ENCODE measurements at regions not wholly inside any gene's neighbourhood (a gene's known extent, or its start where the extent isn't known, plus 50 kb on each side); places are given as distances from the start of the nearest gene placed in this dataset.

- Histone ChIP-seq H3K4me3 (ENCODE audit: insufficient read depth, low read depth, low read length) (no peak overlapping the region), H3K36me3 (replicated peaks; ENCODE audit: control insufficient read depth, insufficient read depth, low read length) (no peaks in the 10 kb centered on the region), H3K27me3 (ENCODE audit: control insufficient read depth, insufficient read depth, low read length) (no peaks in the 10 kb centered on the region)
- DNase-seq, result no peak
Measured at GRCh38 chr7:49255054-49255453, 330.7 kb downstream of the CDC14C start.

GRCh38 chr7:49260538-49260937, 336.2 kb downstream of the CDC14C start:
- Histone ChIP-seq H3K36me3 (replicated peaks; ENCODE audit: control insufficient read depth, insufficient read depth, low read length) (no peaks in the 10 kb centered on the region), H3K4me3 (ENCODE audit: insufficient read depth, low read depth, low read length) (no peak overlapping the region), H3K27me3 (ENCODE audit: control insufficient read depth, insufficient read depth, low read length) (no peaks in the 10 kb centered on the region)
- no peak for DNase-seq

- no peaks in the 10 kb centered on the region for H3K36me3 ChIP-seq (replicated peaks; ENCODE audit: control insufficient read depth, insufficient read depth, low read length)
- H3K27me3 ChIP-seq (ENCODE audit: control insufficient read depth, insufficient read depth, low read length), result no peaks in the 10 kb centered on the region
- no peak overlapping the region for H3K4me3 ChIP-seq (ENCODE audit: insufficient read depth, low read depth, low read length)
- DNase-seq, result no peak
Measured at GRCh38 chr7:49261928-49262327, 337.6 kb downstream of the CDC14C start.

GRCh38 chr7:49264530-49264929, 340.2 kb downstream of the CDC14C start:
- no peak for DNase-seq
- H3K36me3 ChIP-seq (replicated peaks; ENCODE audit: control insufficient read depth, insufficient read depth, low read length), result no peaks in the 10 kb centered on the region
- H3K4me3 ChIP-seq (ENCODE audit: insufficient read depth, low read depth, low read length), result no peak overlapping the region
- no peaks in the 10 kb centered on the region for H3K27me3 ChIP-seq (ENCODE audit: control insufficient read depth, insufficient read depth, low read length)

GRCh38 chr7:49273897-49274296, 349.6 kb downstream of the CDC14C start:
- Histone ChIP-seq H3K4me3 (ENCODE audit: insufficient read depth, low read depth, low read length) (no peak overlapping the region), H3K36me3 (replicated peaks; ENCODE audit: control insufficient read depth, insufficient read depth, low read length) (no peaks in the 10 kb centered on the region), H3K27me3 (ENCODE audit: control insufficient read depth, insufficient read depth, low read length) (no peaks in the 10 kb centered on the region)
- DNase-seq, result no peak

- Histone ChIP-seq H3K36me3 (replicated peaks; ENCODE audit: control insufficient read depth, insufficient read depth, low read length) (no peaks in the 10 kb centered on the region), H3K27me3 (ENCODE audit: control insufficient read depth, insufficient read depth, low read length) (no peaks in the 10 kb centered on the region), H3K4me3 (ENCODE audit: insufficient read depth, low read depth, low read length) (no peak overlapping the region)
- DNase-seq, result no peak
Measured at GRCh38 chr7:49279891-49280290, 355.5 kb downstream of the CDC14C start.

- Histone ChIP-seq H3K36me3 (replicated peaks; ENCODE audit: control insufficient read depth, insufficient read depth, low read length) (no peaks in the 10 kb centered on the region), H3K27me3 (ENCODE audit: control insufficient read depth, insufficient read depth, low read length) (no peaks in the 10 kb centered on the region), H3K4me3 (ENCODE audit: insufficient read depth, low read depth, low read length) (no peak overlapping the region)
- DNase-seq, result no peak
Measured at GRCh38 chr7:49287653-49288052, 363.3 kb downstream of the CDC14C start.

- Histone ChIP-seq H3K36me3 (replicated peaks; ENCODE audit: control insufficient read depth, insufficient read depth, low read length) (no peaks in the 10 kb centered on the region), H3K4me3 (ENCODE audit: insufficient read depth, low read depth, low read length) (no peak overlapping the region), H3K27me3 (ENCODE audit: control insufficient read depth, insufficient read depth, low read length) (no peaks in the 10 kb centered on the region)
- DNase-seq, result no peak
Measured at GRCh38 chr7:49294611-49295010, 370.3 kb downstream of the CDC14C start.

GRCh38 chr7:49295146-49295545, 370.8 kb downstream of the CDC14C start:
- H3K27me3 ChIP-seq (ENCODE audit: control insufficient read depth, insufficient read depth, low read length), result no peaks in the 10 kb centered on the region
- no peak for DNase-seq

GRCh38 chr7:49297958-49298357, 373.6 kb downstream of the CDC14C start:
- Histone ChIP-seq H3K27me3 (ENCODE audit: control insufficient read depth, insufficient read depth, low read length) (no peaks in the 10 kb centered on the region), H3K4me3 (ENCODE audit: insufficient read depth, low read depth, low read length) (no peak overlapping the region), H3K36me3 (replicated peaks; ENCODE audit: control insufficient read depth, insufficient read depth, low read length) (no peaks in the 10 kb centered on the region)
- DNase-seq, result no peak

More at GRCh38 chr7:49295146-49295545, 370.8 kb downstream of the CDC14C start:
- no peak overlapping the region for H3K4me3 ChIP-seq (ENCODE audit: insufficient read depth, low read depth, low read length)
- no peaks in the 10 kb centered on the region for H3K36me3 ChIP-seq (replicated peaks; ENCODE audit: control insufficient read depth, insufficient read depth, low read length)

- no peaks in the 10 kb centered on the region for H3K27me3 ChIP-seq (ENCODE audit: control insufficient read depth, insufficient read depth, low read length)
- peak; percentile 4 for DNase-seq
- H3K36me3 ChIP-seq (replicated peaks; ENCODE audit: control insufficient read depth, insufficient read depth, low read length), result no peaks in the 10 kb centered on the region
- H3K4me3 ChIP-seq (ENCODE audit: insufficient read depth, low read depth, low read length), result no peak overlapping the region
Measured at GRCh38 chr7:49308787-49309186, 384.4 kb downstream of the CDC14C start.

GRCh38 chr7:49320083-49320482, 395.7 kb downstream of the CDC14C start:
- no peak for DNase-seq
- H3K36me3 ChIP-seq (replicated peaks; ENCODE audit: control insufficient read depth, insufficient read depth, low read length), result no peaks in the 10 kb centered on the region
- H3K4me3 ChIP-seq (ENCODE audit: insufficient read depth, low read depth, low read length), result no peak overlapping the region
- H3K27me3 ChIP-seq (ENCODE audit: control insufficient read depth, insufficient read depth, low read length), result no peaks in the 10 kb centered on the region

- no peak overlapping the region for H3K4me3 ChIP-seq (ENCODE audit: insufficient read depth, low read depth, low read length)
- no peaks in the 10 kb centered on the region for H3K36me3 ChIP-seq (replicated peaks; ENCODE audit: control insufficient read depth, insufficient read depth, low read length)
- DNase-seq, result no peak
- H3K27me3 ChIP-seq (ENCODE audit: control insufficient read depth, insufficient read depth, low read length), result no peaks in the 10 kb centered on the region
Measured at GRCh38 chr7:49321843-49322242, 397.5 kb downstream of the CDC14C start.

- DNase-seq, result no peak
- Histone ChIP-seq H3K27me3 (ENCODE audit: control insufficient read depth, insufficient read depth, low read length) (no peaks in the 10 kb centered on the region), H3K36me3 (replicated peaks; ENCODE audit: control insufficient read depth, insufficient read depth, low read length) (no peaks in the 10 kb centered on the region), H3K4me3 (ENCODE audit: insufficient read depth, low read depth, low read length) (no peak overlapping the region)
Measured at GRCh38 chr7:49322476-49322875, 398.1 kb downstream of the CDC14C start.

GRCh38 chr7:49324040-49324439, 399.7 kb downstream of the CDC14C start:
- no peak for DNase-seq
- H3K27me3 ChIP-seq (ENCODE audit: control insufficient read depth, insufficient read depth, low read length), result no peaks in the 10 kb centered on the region
- H3K4me3 ChIP-seq (ENCODE audit: insufficient read depth, low read depth, low read length), result no peak overlapping the region

GRCh38 chr7:49324707-49325106, 400.4 kb downstream of the CDC14C start:
- Histone ChIP-seq H3K4me3 (ENCODE audit: insufficient read depth, low read depth, low read length) (no peak overlapping the region), H3K36me3 (replicated peaks; ENCODE audit: control insufficient read depth, insufficient read depth, low read length) (no peaks in the 10 kb centered on the region), H3K27me3 (ENCODE audit: control insufficient read depth, insufficient read depth, low read length) (no peaks in the 10 kb centered on the region)
- no peak for DNase-seq

More at GRCh38 chr7:49324040-49324439, 399.7 kb downstream of the CDC14C start:
- no peaks in the 10 kb centered on the region for H3K36me3 ChIP-seq (replicated peaks; ENCODE audit: control insufficient read depth, insufficient read depth, low read length)

All from H7 (cell line).